GM23338 (cell line): ENCODE measurements at regions not wholly inside any gene's neighbourhood (a gene's known extent, or its start where the extent isn't known, plus 50 kb on each side); places are given as distances from the start of the nearest gene placed in this dataset.

ENCODE experiments used
- CTCF ChIP-seq, 2 experiments: fragments of 200-600 bp in 1 of 2; sonication (generic) in 1 of 2; conservative IDR thresholded peaks; 2 replicates each; pipeline versions ENCODE4 v1.5.1 to v1.6.1; 2016 to 2017; ENCODE audit warnings: antibody characterized with exemption in 2 of 2, low read depth in 2 of 2, mild to moderate bottlenecking in 2 of 2, moderate library complexity in 1 of 2
- POLR2AphosphoS5 ChIP-seq: IDR thresholded peaks from 2 replicates; pipeline ENCODE4 v1.6.1; 2016; ENCODE audit warnings: antibody characterized with exemption, low read depth
- STAT1 ChIP-seq: IDR thresholded peaks from one replicate; pipeline ENCODE4 v1.6.1; 2016; ENCODE audit warnings: antibody characterized with exemption; ENCODE audit not compliant: unreplicated experiment

GRCh38 chr4:79636991-79637390 is 229.0 kb upstream of the GK2 start:
- no peak for TF ChIP-seq CTCF (conservative IDR thresholded peaks at IDR 0.05; ENCODE audit: low read depth in 2 of 2)
- no peak for TF ChIP-seq POLR2AphosphoS5
- no peak for TF ChIP-seq STAT1
